Peyer's patch (tissue), 4 donors: ENCODE measurements at regions not wholly inside any gene's neighbourhood (a gene's known extent, or its start where the extent isn't known, plus 50 kb on each side); places are given as distances from the start of the nearest gene placed in this dataset.

Experiments used
- DNase-seq, 3 donors: peaks; one replicate each; pipeline ENCODE4 v3.0.0-alpha.2; 2017 to 2019
- H3K27ac ChIP-seq, 4 donors: fragments of 200-600 bp; sonication (generic); one replicate each; pipeline ENCODE4 v1.5.1; 2016 to 2019
- H3K27me3 ChIP-seq, 2 donors: fragments of 200-600 bp; sonication (generic); one replicate each; pipeline ENCODE4 v1.5.1; 2019
- H3K36me3 ChIP-seq, 3 donors: fragments of 200-600 bp; sonication (generic); one replicate each; pipeline ENCODE4 v1.5.1; 2016 to 2019
- H3K4me1 ChIP-seq, 4 donors: fragments of 200-600 bp; sonication (generic); one replicate each; pipeline ENCODE4 v1.5.1; 2016 to 2019
- H3K4me3 ChIP-seq, 4 donors: fragments of 200-600 bp; sonication (generic); 1 replicate in 3 of 4; 2 replicates in 1 of 4; pipeline ENCODE4 v1.5.1; 2016 to 2019; ENCODE audit warnings: mild to moderate bottlenecking in 1 of 4
- H3K9me3 ChIP-seq, 4 donors: fragments of 200-600 bp; sonication (generic); one replicate each; pipeline ENCODE4 v1.5.1; 2016 to 2019; ENCODE audit warnings: mild to moderate bottlenecking in 1 of 4
- POLR2A ChIP-seq, 2 donors: fragments of 450-650 bp; IDR thresholded peaks; one replicate each; pipeline ENCODE4 v1.5.1; 2017; ENCODE audit warnings: antibody characterized with exemption in 2 of 2, mild to moderate bottlenecking in 2 of 2, moderate library complexity in 2 of 2
- TF ChIP-seq, protein P1 (sequence below), 6 experiments: fragments of 450-650 bp in 4 of 6; fragments of 200-600 bp in 2 of 6; sonication (generic) in 1 of 6; IDR thresholded peaks; one replicate each; pipeline ENCODE4 v1.5.1; 2017 to 2019; ENCODE audit warnings: antibody characterized with exemption in 6 of 6, mild to moderate bottlenecking in 3 of 6, moderate library complexity in 1 of 6

DNA sequence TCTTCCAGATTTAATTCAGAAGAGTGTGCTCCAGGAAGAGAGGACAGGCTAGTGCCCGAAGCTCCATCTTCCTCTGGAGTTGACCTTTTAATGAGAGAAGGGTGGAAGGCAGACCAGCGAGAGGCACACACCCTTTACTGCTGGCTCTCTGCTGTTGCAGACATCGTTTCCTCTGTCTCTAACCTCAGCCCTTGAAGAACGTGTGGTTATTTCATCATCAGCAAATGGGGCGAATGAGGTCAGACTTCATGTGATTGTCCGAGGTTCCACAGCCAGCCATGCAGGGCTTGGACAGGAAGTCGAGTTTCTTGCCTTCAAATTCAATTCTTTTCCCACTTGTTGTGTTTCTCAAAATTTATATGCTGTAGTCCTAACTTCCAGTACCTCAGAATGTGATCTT lies 155.2 kb upstream of the MSX1 start:
- Histone ChIP-seq H3K9me3 (no peaks in the 10 kb centered on the region), H3K27ac (no peak overlapping the region), H3K4me1 (no peaks in the 10 kb centered on the region), H3K27me3 (no peaks in the 10 kb centered on the region), H3K4me3 (no peak overlapping the region), H3K36me3 (no peaks in the 10 kb centered on the region)
- TF ChIP-seq, protein P1, sequence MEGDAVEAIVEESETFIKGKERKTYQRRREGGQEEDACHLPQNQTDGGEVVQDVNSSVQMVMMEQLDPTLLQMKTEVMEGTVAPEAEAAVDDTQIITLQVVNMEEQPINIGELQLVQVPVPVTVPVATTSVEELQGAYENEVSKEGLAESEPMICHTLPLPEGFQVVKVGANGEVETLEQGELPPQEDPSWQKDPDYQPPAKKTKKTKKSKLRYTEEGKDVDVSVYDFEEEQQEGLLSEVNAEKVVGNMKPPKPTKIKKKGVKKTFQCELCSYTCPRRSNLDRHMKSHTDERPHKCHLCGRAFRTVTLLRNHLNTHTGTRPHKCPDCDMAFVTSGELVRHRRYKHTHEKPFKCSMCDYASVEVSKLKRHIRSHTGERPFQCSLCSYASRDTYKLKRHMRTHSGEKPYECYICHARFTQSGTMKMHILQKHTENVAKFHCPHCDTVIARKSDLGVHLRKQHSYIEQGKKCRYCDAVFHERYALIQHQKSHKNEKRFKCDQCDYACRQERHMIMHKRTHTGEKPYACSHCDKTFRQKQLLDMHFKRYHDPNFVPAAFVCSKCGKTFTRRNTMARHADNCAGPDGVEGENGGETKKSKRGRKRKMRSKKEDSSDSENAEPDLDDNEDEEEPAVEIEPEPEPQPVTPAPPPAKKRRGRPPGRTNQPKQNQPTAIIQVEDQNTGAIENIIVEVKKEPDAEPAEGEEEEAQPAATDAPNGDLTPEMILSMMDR (IDR thresholded peaks at IDR 0.05) = no peak
- no peak for TF ChIP-seq POLR2A (IDR thresholded peaks at IDR 0.05)
- DNase-seq = no peak

DNA sequence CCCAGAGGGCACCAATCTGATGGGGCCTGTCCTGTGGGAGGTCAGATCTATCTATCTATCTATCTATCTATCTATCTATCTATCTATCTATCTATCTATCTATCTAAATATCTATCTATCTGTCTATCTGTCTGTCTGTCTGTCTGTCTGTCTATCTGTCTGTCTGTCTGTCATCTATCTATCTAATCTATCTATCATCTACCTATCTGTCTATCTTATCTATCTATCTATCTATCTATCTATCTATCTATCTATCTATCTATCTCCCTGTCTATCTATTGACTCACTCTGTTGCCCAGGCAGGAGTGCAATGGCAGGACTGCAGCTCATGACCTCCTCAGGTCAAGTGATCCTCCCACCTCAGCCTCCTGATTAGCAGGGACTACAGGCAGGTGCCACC lies 155.7 kb upstream of the STX18 start:
- peaks cover 0 to 7% (median 0%) of the 10 kb centered on the region in 4 donors for H3K4me1 ChIP-seq
- TF ChIP-seq, protein P1 (IDR thresholded peaks at IDR 0.05) = no peak
- TF ChIP-seq POLR2A (IDR thresholded peaks at IDR 0.05) = no peak
- no peak for DNase-seq

GRCh38 chr4:4696530-4696929 lies 154.7 kb upstream of the STX18 start:
- Histone ChIP-seq H3K36me3 (no peaks in the 10 kb centered on the region), H3K27me3 (no peaks in the 10 kb centered on the region), H3K4me3 (no peak overlapping the region), H3K27ac (no peak overlapping the region), H3K9me3 (no peaks in the 10 kb centered on the region), H3K4me1 (peaks cover 0 to 7% (median 0%) of the 10 kb centered on the region in 4 donors)
- TF ChIP-seq POLR2A (IDR thresholded peaks at IDR 0.05) = no peak
- TF ChIP-seq, protein P1 (IDR thresholded peaks at IDR 0.05) = no peak
- no peak for DNase-seq

More for the DNA sequence above, 155.7 kb upstream of the STX18 start:
- H3K4me3 ChIP-seq = no peak overlapping the region
- no peaks in the 10 kb centered on the region for H3K9me3 ChIP-seq
- H3K27ac ChIP-seq = no peak overlapping the region
- H3K27me3 ChIP-seq = no peaks in the 10 kb centered on the region
- H3K36me3 ChIP-seq = no peaks in the 10 kb centered on the region

DNA sequence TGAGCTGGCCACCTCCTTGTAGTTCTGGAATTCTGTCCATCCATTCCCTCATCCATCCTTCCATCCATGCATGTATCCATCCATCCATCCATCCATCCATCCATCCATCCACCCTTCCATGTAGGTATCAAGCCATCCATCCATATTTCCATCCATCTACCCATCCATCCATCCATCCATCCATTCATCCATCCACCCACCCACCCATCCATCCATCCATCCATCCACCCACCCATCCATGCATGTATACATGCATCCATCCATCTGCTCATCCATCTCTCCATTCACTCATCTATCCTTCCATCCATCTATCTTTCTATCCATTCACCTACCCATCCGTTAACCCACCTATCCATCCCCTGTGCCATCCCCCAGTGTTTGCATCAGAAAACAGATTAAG lies 153.6 kb upstream of the STX18 start:
- Histone ChIP-seq H3K27ac (no peak overlapping the region), H3K4me3 (no peak overlapping the region), H3K9me3 (no peaks in the 10 kb centered on the region), H3K4me1 (peaks cover 0 to 7% (median 0%) of the 10 kb centered on the region in 4 donors), H3K27me3 (no peaks in the 10 kb centered on the region), H3K36me3 (no peaks in the 10 kb centered on the region)
- no peak for DNase-seq
- no peak for TF ChIP-seq POLR2A (IDR thresholded peaks at IDR 0.05)
- TF ChIP-seq, protein P1 (IDR thresholded peaks at IDR 0.05) = no peak

DNA sequence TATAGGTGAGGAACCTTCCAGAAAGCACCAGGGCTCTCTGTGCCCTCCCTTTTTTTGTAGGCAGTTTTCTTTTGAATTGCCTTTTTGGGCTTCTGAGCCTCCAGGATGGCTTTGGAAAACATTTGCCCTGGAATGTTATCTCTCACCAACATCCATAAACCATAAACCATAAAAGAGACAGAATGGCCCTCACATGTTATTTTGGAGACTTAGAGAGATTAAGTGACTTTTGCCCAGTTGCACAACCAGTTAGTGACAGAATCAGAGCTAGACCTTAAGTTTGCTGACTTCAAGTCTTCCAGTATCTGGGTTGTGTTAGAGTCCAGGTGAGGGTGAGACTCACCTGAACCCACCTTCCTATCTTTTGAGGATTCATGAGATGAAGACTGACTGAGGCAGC lies 153.0 kb upstream of the STX18 start:
- Histone ChIP-seq H3K9me3 (no peaks in the 10 kb centered on the region), H3K4me1 (peaks cover 0 to 7% (median 0%) of the 10 kb centered on the region in 4 donors), H3K36me3 (no peaks in the 10 kb centered on the region), H3K27ac (no peak overlapping the region), H3K4me3 (no peak overlapping the region), H3K27me3 (no peaks in the 10 kb centered on the region)
- no peak for DNase-seq
- no peak for TF ChIP-seq POLR2A (IDR thresholded peaks at IDR 0.05)
- TF ChIP-seq, protein P1 (IDR thresholded peaks at IDR 0.05) = no peak

DNA sequence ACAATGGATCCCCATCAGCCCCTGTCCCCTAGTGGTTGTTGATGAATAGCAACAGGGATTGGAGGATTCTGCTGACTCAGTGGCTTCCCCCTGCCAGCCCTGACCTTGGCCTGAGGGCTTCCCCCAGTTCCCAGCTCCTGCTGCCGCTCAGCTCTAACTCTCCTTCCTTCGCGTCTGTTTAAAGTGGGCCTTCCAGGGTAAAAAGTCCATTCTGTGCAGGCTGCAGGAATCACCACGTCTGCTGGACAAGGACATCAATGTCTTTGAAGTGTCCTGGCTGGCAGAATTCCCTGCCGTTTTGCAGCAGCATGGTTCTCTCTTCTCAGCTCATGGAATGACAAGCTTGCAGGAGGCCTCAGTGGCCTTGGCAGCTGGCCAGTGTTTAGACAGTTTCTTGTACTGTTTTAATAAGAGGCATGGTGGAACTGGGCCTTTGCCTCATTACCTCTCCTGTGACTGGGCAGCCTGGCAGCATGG lies 152.5 kb upstream of the STX18 start:
- Histone ChIP-seq H3K4me3 (no peak overlapping the region), H3K4me1 (peaks cover 0 to 7% (median 0%) of the 10 kb centered on the region in 4 donors), H3K27ac (no peak overlapping the region), H3K27me3 (no peaks in the 10 kb centered on the region), H3K9me3 (no peaks in the 10 kb centered on the region), H3K36me3 (no peaks in the 10 kb centered on the region)
- TF ChIP-seq POLR2A (IDR thresholded peaks at IDR 0.05) = no peak
- TF ChIP-seq, protein P1 (IDR thresholded peaks at IDR 0.05) = no peak
- DNase-seq = no peak
